ENCODE measurements at regions not wholly inside any gene's neighbourhood (a gene's known extent, or its start where the extent isn't known, plus 50 kb on each side); places are given as distances from the start of the nearest gene placed in this dataset.

GRCh38 chr1:110778821-110779220 is 94.1 kb upstream of the CD53 start:
- no peak for DNase-seq
- TF ChIP-seq GATA1 (IDR thresholded peaks at IDR 0.05; ENCODE audit: low read depth, low read length) (no peak), POLR2A (IDR thresholded peaks at IDR 0.05; ENCODE audit: low read length) (no peak)

GRCh38 chr1:110777228-110777627 is 95.7 kb upstream of the CD53 start:
- TF ChIP-seq POLR2A (IDR thresholded peaks at IDR 0.05; ENCODE audit: low read length) (no peak), GATA1 (IDR thresholded peaks at IDR 0.05; ENCODE audit: low read depth, low read length) (no peak)

GRCh38 chr1:110774398-110774797 is 98.5 kb upstream of the CD53 start:
- TF ChIP-seq POLR2A (IDR thresholded peaks at IDR 0.05; ENCODE audit: low read length): no peak
- TF ChIP-seq GATA1 (IDR thresholded peaks at IDR 0.05; ENCODE audit: low read depth, low read length): no peak
- no peak for DNase-seq

More at GRCh38 chr1:110777228-110777627, 95.7 kb upstream of the CD53 start:
- DNase-seq: no peak

- DNase-seq: no peak
- TF ChIP-seq GATA1 (IDR thresholded peaks at IDR 0.05; ENCODE audit: low read depth, low read length) (no peak), POLR2A (IDR thresholded peaks at IDR 0.05; ENCODE audit: low read length) (no peak)
Measured at GRCh38 chr1:110773813-110774212, 99.1 kb upstream of the KCNA3 start.

- TF ChIP-seq POLR2A (IDR thresholded peaks at IDR 0.05; ENCODE audit: low read length) (no peak), GATA1 (IDR thresholded peaks at IDR 0.05; ENCODE audit: low read depth, low read length) (no peak)
- DNase-seq: no peak
Measured at GRCh38 chr1:110771245-110772022, 96.7 kb upstream of the KCNA3 start.

GRCh38 chr1:110770832-110771231 is 96.1 kb upstream of the KCNA3 start:
- DNase-seq: no peak
- TF ChIP-seq POLR2A (IDR thresholded peaks at IDR 0.05; ENCODE audit: low read length): no peak
- no peak for TF ChIP-seq GATA1 (IDR thresholded peaks at IDR 0.05; ENCODE audit: low read depth, low read length)

- TF ChIP-seq GATA1 (IDR thresholded peaks at IDR 0.05; ENCODE audit: low read depth, low read length) (no peak), POLR2A (IDR thresholded peaks at IDR 0.05; ENCODE audit: low read length) (no peak)
- DNase-seq: no peak
Measured at GRCh38 chr1:110768605-110769004, 93.9 kb upstream of the KCNA3 start.

GRCh38 chr1:110766336-110766647 is 91.6 kb upstream of the KCNA3 start:
- TF ChIP-seq GATA1 (IDR thresholded peaks at IDR 0.05; ENCODE audit: low read depth, low read length): no peak
- TF ChIP-seq POLR2A (IDR thresholded peaks at IDR 0.05; ENCODE audit: low read length): no peak
- no peak for DNase-seq

GRCh38 chr1:110765640-110766335 is 91.0 kb upstream of the KCNA3 start:
- peak; percentile 22 to 59 for DNase-seq
- TF ChIP-seq GATA1 (IDR thresholded peaks at IDR 0.05; ENCODE audit: low read depth, low read length) (no peak), POLR2A (IDR thresholded peaks at IDR 0.05; ENCODE audit: low read length) (no peak)

GRCh38 chr1:110763149-110763548 is 88.4 kb upstream of the KCNA3 start:
- no peak for TF ChIP-seq POLR2A (IDR thresholded peaks at IDR 0.05; ENCODE audit: low read length)
- no peak for TF ChIP-seq GATA1 (IDR thresholded peaks at IDR 0.05; ENCODE audit: low read depth, low read length)
- DNase-seq: no peak

- TF ChIP-seq POLR2A (IDR thresholded peaks at IDR 0.05; ENCODE audit: low read length): no peak
- DNase-seq: no peak
Measured at GRCh38 chr1:110760321-110760720, 85.6 kb upstream of the KCNA3 start.

GRCh38 chr1:110756506-110756905 is 81.8 kb upstream of the KCNA3 start:
- no peak for DNase-seq
- TF ChIP-seq GATA1 (IDR thresholded peaks at IDR 0.05; ENCODE audit: low read depth, low read length) (no peak), POLR2A (IDR thresholded peaks at IDR 0.05; ENCODE audit: low read length) (no peak)

GRCh38 chr1:110752941-110753725 is 78.4 kb upstream of the KCNA3 start:
- TF ChIP-seq POLR2A (IDR thresholded peaks at IDR 0.05; ENCODE audit: low read length) (no peak), GATA1 (IDR thresholded peaks at IDR 0.05; ENCODE audit: low read depth, low read length) (no peak)
- no peak for DNase-seq

GRCh38 chr1:110750562-110750961 is 75.8 kb upstream of the KCNA3 start:
- DNase-seq: no peak
- TF ChIP-seq POLR2A (IDR thresholded peaks at IDR 0.05; ENCODE audit: low read length) (no peak), GATA1 (IDR thresholded peaks at IDR 0.05; ENCODE audit: low read depth, low read length) (no peak)
